HEK293 (cell line): ENCODE measurements at regions not wholly inside any gene's neighbourhood (a gene's known extent, or its start where the extent isn't known, plus 50 kb on each side); places are given as distances from the start of the nearest gene placed in this dataset.

ENCODE experiments used
- CTCF ChIP-seq: fragments of 450-650 bp; formaldehyde crosslinking; IDR thresholded peaks from 2 replicates; pipeline ENCODE4 v1.5.1; 2016; ENCODE audit warnings: missing biosample characterization, missing genetic modification characterization
- PATZ1 ChIP-seq: fragments of 450-650 bp; formaldehyde crosslinking; IDR thresholded peaks from 2 replicates; pipeline ENCODE4 v1.5.1; 2016; ENCODE audit warnings: missing biosample characterization, missing genetic modification characterization
- ZNF133 ChIP-seq: fragments of 450-650 bp; formaldehyde crosslinking; IDR thresholded peaks from 2 replicates; pipeline ENCODE4 v1.5.1; 2016; ENCODE audit warnings: missing biosample characterization, missing genetic modification characterization
- ZNF214 ChIP-seq: fragments of 450-650 bp; formaldehyde crosslinking; IDR thresholded peaks from 2 replicates; pipeline ENCODE4 v1.5.1; 2017; ENCODE audit warnings: missing biosample characterization, mild to moderate bottlenecking, missing genetic modification characterization, borderline replicate concordance
- ZNF24 ChIP-seq: fragments of 450-650 bp; formaldehyde crosslinking; IDR thresholded peaks from 2 replicates; pipeline ENCODE4 v1.5.1; 2016; ENCODE audit warnings: missing biosample characterization, missing genetic modification characterization
- ZNF302 ChIP-seq: fragments of 450-650 bp; formaldehyde crosslinking; IDR thresholded peaks from 2 replicates; pipeline ENCODE4 v1.5.1; 2016; ENCODE audit warnings: missing biosample characterization, missing genetic modification characterization, low read depth
- TF ChIP-seq, protein P1 (sequence below): IDR thresholded peaks from 2 replicates; pipeline ENCODE4 v1.6.1; 2011; ENCODE audit warnings: mild to moderate bottlenecking, low read depth, low read length, borderline replicate concordance

DNA sequence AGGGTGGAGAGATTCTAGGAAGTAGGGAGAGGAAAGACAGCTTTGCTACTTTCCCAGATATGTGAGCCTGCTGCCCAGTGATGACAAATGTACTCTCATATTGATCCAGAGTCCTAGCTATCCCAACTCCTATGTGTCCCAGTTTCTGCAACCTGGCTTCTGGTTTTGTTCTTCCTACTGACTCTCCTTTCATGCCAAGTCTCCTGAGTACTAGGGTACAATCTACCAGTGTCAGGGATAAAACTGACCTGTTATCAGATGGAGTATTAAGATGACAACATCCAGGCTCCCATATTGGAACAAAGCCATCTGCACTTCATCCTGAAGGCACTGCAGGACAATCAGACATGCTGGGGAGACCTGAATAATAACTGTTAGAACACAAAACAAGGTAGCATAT lies 233.7 kb upstream of the PHYHIPL start:
- no peak for TF ChIP-seq CTCF
- no peak for TF ChIP-seq PATZ1 (tag by site-specific recombination)
- TF ChIP-seq ZNF24: no peak
- TF ChIP-seq ZNF214 (tag by site-specific recombination): no peak
- TF ChIP-seq ZNF133 (tag by site-specific recombination): no peak
- TF ChIP-seq, protein P1, sequence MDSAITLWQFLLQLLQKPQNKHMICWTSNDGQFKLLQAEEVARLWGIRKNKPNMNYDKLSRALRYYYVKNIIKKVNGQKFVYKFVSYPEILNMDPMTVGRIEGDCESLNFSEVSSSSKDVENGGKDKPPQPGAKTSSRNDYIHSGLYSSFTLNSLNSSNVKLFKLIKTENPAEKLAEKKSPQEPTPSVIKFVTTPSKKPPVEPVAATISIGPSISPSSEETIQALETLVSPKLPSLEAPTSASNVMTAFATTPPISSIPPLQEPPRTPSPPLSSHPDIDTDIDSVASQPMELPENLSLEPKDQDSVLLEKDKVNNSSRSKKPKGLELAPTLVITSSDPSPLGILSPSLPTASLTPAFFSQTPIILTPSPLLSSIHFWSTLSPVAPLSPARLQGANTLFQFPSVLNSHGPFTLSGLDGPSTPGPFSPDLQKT: no peak
- TF ChIP-seq ZNF302 (tag by site-specific recombination): no peak
